Kidney epithelial cell (primary cell): ENCODE measurements at regions not wholly inside any gene's neighbourhood (a gene's known extent, or its start where the extent isn't known, plus 50 kb on each side); places are given as distances from the start of the nearest gene placed in this dataset.

Experiments used
- DNase-seq: peaks from one replicate; pipeline ENCODE4 v3.0.0-alpha.2; 2010; ENCODE audit warnings: low read depth
- H3K27me3 ChIP-seq: 2 replicates; pipeline ENCODE4 v1.6.0; 2011; ENCODE audit warnings: low read length; ENCODE audit not compliant: control insufficient read depth, insufficient read depth
- H3K36me3 ChIP-seq: 2 replicates; pipeline ENCODE4 v1.5.1; 2011; ENCODE audit warnings: low read length; ENCODE audit not compliant: control insufficient read depth, insufficient read depth
- H3K4me3 ChIP-seq: 2 replicates; pipeline ENCODE4 v1.5.1; 2011; ENCODE audit warnings: low read depth, mild to moderate bottlenecking, control low read depth, low read length
- CTCF ChIP-seq: IDR thresholded peaks from 2 replicates; pipeline ENCODE4 v1.5.1; 2011; ENCODE audit warnings: mild to moderate bottlenecking, moderate library complexity, low read length, control low read depth, inconsistent platforms; ENCODE audit not compliant: insufficient read depth, poor library complexity, severe bottlenecking

- Histone ChIP-seq H3K4me3 (no peak overlapping the region), H3K36me3 (no peaks in the 10 kb centered on the region), H3K27me3 (no peaks in the 10 kb centered on the region)
- TF ChIP-seq CTCF = no peak
- DNase-seq = no peak
Observed at GRCh38 chr10:53597835-53598251, 825.3 kb upstream of the MBL2 start.

GRCh38 chr10:53580465-53580864 lies 807.9 kb upstream of the MBL2 start:
- Histone ChIP-seq H3K36me3 (no peaks in the 10 kb centered on the region), H3K4me3 (no peak overlapping the region)
- TF ChIP-seq CTCF = no peak

GRCh38 chr10:53579773-53580172 lies 807.2 kb upstream of the MBL2 start:
- no peak for TF ChIP-seq CTCF
- no peak for DNase-seq
- Histone ChIP-seq H3K36me3 (no peaks in the 10 kb centered on the region), H3K27me3 (no peaks in the 10 kb centered on the region), H3K4me3 (no peak overlapping the region)

More at GRCh38 chr10:53580465-53580864, 807.9 kb upstream of the MBL2 start:
- H3K27me3 ChIP-seq = no peaks in the 10 kb centered on the region
- no peak for DNase-seq

DNA sequence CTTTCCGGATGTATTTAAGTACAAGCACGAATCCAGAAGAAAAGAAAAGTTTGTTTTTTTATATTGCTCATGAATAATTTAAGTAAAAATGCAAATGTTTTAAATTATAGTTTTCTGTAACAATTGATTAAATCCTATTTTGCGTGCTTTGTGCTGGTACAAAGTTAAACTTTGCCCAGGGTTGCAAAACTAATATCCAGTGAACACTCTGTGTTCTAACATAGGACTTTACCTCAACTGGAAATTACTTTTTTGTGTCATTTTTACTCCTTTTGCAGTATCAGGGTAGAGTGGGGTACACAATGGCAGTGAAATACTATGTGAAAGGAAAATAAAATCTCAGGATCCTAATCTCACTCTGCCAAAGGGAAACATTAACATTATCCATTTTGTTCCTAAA lies 801.4 kb upstream of the MBL2 start:
- Histone ChIP-seq H3K27me3 (no peaks in the 10 kb centered on the region), H3K4me3 (no peak overlapping the region), H3K36me3 (no peaks in the 10 kb centered on the region)
- DNase-seq = no peak
- no peak for TF ChIP-seq CTCF

DNA sequence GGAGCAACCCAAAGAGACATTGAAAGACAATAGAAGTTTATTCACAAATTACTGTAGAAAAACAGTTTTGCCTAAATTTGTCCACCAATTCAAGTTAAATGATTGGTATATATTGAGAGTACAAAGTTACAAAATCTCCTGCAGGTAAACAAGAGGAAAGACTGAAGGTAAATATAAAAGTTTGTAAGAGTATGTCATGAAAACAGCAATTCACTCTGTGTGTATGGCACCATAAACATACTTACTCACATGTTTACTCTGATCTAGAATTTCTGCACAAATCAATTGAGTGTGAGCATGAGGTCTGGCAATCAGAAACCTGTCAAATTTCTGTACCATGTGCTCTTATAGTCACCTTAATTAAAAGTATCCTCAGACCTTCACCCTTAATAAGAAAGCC lies 800.9 kb upstream of the MBL2 start:
- no peak for TF ChIP-seq CTCF

DNA sequence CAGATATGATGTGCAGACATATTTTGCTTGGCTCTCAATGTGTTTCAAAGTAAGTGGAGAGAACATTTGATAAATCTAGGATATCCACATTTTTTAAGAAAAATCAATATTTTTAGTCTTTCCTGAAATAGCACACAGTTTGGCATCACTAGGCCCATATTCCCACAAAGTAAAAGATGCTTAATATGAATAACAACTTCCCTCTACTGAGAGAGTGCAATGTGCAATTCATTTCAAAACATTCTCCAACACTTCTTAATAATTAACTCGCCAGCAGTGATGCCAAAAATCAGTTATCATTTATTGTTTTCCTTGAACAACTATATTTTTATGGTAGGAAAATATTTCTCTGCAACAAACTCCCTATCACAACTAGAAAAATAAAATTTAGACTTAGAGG lies 800.2 kb upstream of the MBL2 start:
- no peaks in the 10 kb centered on the region for H3K27me3 ChIP-seq
- no peaks in the 10 kb centered on the region for H3K36me3 ChIP-seq
- DNase-seq = no peak
- H3K4me3 ChIP-seq = no peak overlapping the region
- no peak for TF ChIP-seq CTCF

More for the DNA sequence above, 800.9 kb upstream of the MBL2 start:
- no peak overlapping the region for H3K4me3 ChIP-seq
- no peak for DNase-seq
- no peaks in the 10 kb centered on the region for H3K27me3 ChIP-seq
- H3K36me3 ChIP-seq = no peaks in the 10 kb centered on the region
